Activated T-helper 1 cell treated with anti-CD3 and anti-CD28 coated beads, Interleukin-12 subunit alpha, Interleukin-12 subunit beta, Interleukin-2, Interleukin-4 antibody, amounts not matched to agents 30 ng/mL and 10 ng/mL and 1 ng/mL, durations not matched to agents 14 hours and 24 hours and 36 hours (primary cell): ENCODE measurements at regions not wholly inside any gene's neighbourhood (a gene's known extent, or its start where the extent isn't known, plus 50 kb on each side); places are given as distances from the start of the nearest gene placed in this dataset.
"Not testable (repeated sequence)": the region's sequence is repeated elsewhere in the genome, so short reads cannot be mapped to it uniquely, and the experiment has no call there.

Experiments
- DNase-seq: peaks from one replicate; pipeline ENCODE4 v3.0.0; 2021; ENCODE audit warnings: low spot score
- H3K27ac Mint-ChIP-seq: one replicate; pipeline ENCODE4 v1.8.0; 2021; ENCODE audit warnings: mild to moderate bottlenecking, mixed read lengths
- H3K27me3 Mint-ChIP-seq: one replicate; pipeline ENCODE4 v1.8.0; 2022; ENCODE audit warnings: mild to moderate bottlenecking, moderate library complexity, mixed read lengths; ENCODE audit not compliant: insufficient read depth
- H3K36me3 Mint-ChIP-seq: one replicate; pipeline ENCODE4 v1.8.0; 2021; ENCODE audit warnings: low read depth, mixed read lengths
- H3K4me1 Mint-ChIP-seq: one replicate; pipeline ENCODE4 v1.8.0; 2021; ENCODE audit warnings: low read depth, mixed read lengths
- H3K4me3 Mint-ChIP-seq: one replicate; pipeline ENCODE4 v1.8.0; 2021; ENCODE audit warnings: mild to moderate bottlenecking, moderate library complexity, mixed read lengths
- H3K9me3 Mint-ChIP-seq: one replicate; pipeline ENCODE4 v1.8.0; 2021; ENCODE audit warnings: mixed read lengths
- intact Hi-C: fragments of 100-400 bp; cut with micrococcal nuclease; formaldehyde crosslinking; loops from one replicate; pipeline ENCODE4 v1.15.1; 2024

GRCh38 chr9:78970375-78970774 lies 601.4 kb upstream of the TLE4 start:
- H3K9me3 Mint-ChIP-seq: no peaks in the 10 kb centered on the region
- H3K4me1 Mint-ChIP-seq: no peaks in the 10 kb centered on the region
- H3K27me3 Mint-ChIP-seq: no peaks in the 10 kb centered on the region
- intact Hi-C loops: no loop called here
- H3K27ac Mint-ChIP-seq: no peak overlapping the region
- no peaks in the 10 kb centered on the region for H3K36me3 Mint-ChIP-seq
- no peak overlapping the region for H3K4me3 Mint-ChIP-seq
- DNase-seq: no peak

- Mint-ChIP-seq H3K36me3 (no peaks in the 10 kb centered on the region), H3K4me1 (no peaks in the 10 kb centered on the region), H3K27ac (no peak overlapping the region), H3K27me3 (no peaks in the 10 kb centered on the region), H3K9me3 (no peaks in the 10 kb centered on the region), H3K4me3 (no peak overlapping the region)
- intact Hi-C loops: no loop called here
- DNase-seq: no peak
Observed at GRCh38 chr9:78971540-78971939, 600.2 kb upstream of the TLE4 start.

- intact Hi-C loops: no loop called here
- H3K36me3 Mint-ChIP-seq: no peaks in the 10 kb centered on the region
- H3K4me1 Mint-ChIP-seq: no peaks in the 10 kb centered on the region
- no peak overlapping the region for H3K4me3 Mint-ChIP-seq
- no peaks in the 10 kb centered on the region for H3K27me3 Mint-ChIP-seq
- no peaks in the 10 kb centered on the region for H3K9me3 Mint-ChIP-seq
- H3K27ac Mint-ChIP-seq: no peak overlapping the region
- DNase-seq: no peak
Observed at GRCh38 chr9:78972303-78972999, 599.3 kb upstream of the TLE4 start.

GRCh38 chr9:78973907-78974306 lies 597.9 kb upstream of the TLE4 start:
- DNase-seq: no peak
- H3K4me3 Mint-ChIP-seq: no peak overlapping the region
- intact Hi-C loops: no loop called here

GRCh38 chr9:78982849-78983248 lies 588.9 kb upstream of the TLE4 start:
- intact Hi-C loops: no loop called here
- no peaks in the 10 kb centered on the region for H3K27me3 Mint-ChIP-seq
- no peak overlapping the region for H3K27ac Mint-ChIP-seq
- H3K36me3 Mint-ChIP-seq: no peaks in the 10 kb centered on the region
- no peaks in the 10 kb centered on the region for H3K9me3 Mint-ChIP-seq
- H3K4me1 Mint-ChIP-seq: no peaks in the 10 kb centered on the region
- DNase-seq: no peak
- H3K4me3 Mint-ChIP-seq: no peak overlapping the region

More at GRCh38 chr9:78973907-78974306, 597.9 kb upstream of the TLE4 start:
- Mint-ChIP-seq H3K27me3 (no peaks in the 10 kb centered on the region), H3K9me3 (no peaks in the 10 kb centered on the region), H3K27ac (no peak overlapping the region), H3K4me1 (no peaks in the 10 kb centered on the region), H3K36me3 (no peaks in the 10 kb centered on the region)

GRCh38 chr9:78985084-78985738 lies 586.6 kb upstream of the TLE4 start:
- intact Hi-C loops: no loop called here
- no peaks in the 10 kb centered on the region for H3K27me3 Mint-ChIP-seq
- no peaks in the 10 kb centered on the region for H3K9me3 Mint-ChIP-seq
- no peaks in the 10 kb centered on the region for H3K36me3 Mint-ChIP-seq
- H3K4me1 Mint-ChIP-seq: no peaks in the 10 kb centered on the region
- DNase-seq: no peak
- no peak overlapping the region for H3K27ac Mint-ChIP-seq
- H3K4me3 Mint-ChIP-seq: no peak overlapping the region

GRCh38 chr9:78986446-78986845 lies 585.3 kb upstream of the TLE4 start:
- Mint-ChIP-seq H3K36me3 (no peaks in the 10 kb centered on the region), H3K27ac (no peak overlapping the region), H3K9me3 (no peaks in the 10 kb centered on the region), H3K4me1 (no peaks in the 10 kb centered on the region), H3K27me3 (no peaks in the 10 kb centered on the region), H3K4me3 (no peak overlapping the region)
- intact Hi-C loops: no loop called here
- DNase-seq: no peak

GRCh38 chr9:78989031-78989658 lies 582.6 kb upstream of the TLE4 start:
- no peaks in the 10 kb centered on the region for H3K9me3 Mint-ChIP-seq
- H3K4me1 Mint-ChIP-seq: no peaks in the 10 kb centered on the region
- no peaks in the 10 kb centered on the region for H3K27me3 Mint-ChIP-seq
- DNase-seq: no peak
- no peak overlapping the region for H3K4me3 Mint-ChIP-seq
- H3K27ac Mint-ChIP-seq: no peak overlapping the region
- intact Hi-C loops: no loop called here
- no peaks in the 10 kb centered on the region for H3K36me3 Mint-ChIP-seq

GRCh38 chr9:78994471-78994870 lies 577.3 kb upstream of the TLE4 start:
- DNase-seq: no peak
- intact Hi-C loops: no loop called here
- Mint-ChIP-seq H3K27me3 (no peaks in the 10 kb centered on the region), H3K4me1 (no peaks in the 10 kb centered on the region), H3K36me3 (no peaks in the 10 kb centered on the region), H3K9me3 (no peaks in the 10 kb centered on the region), H3K4me3 (no peak overlapping the region), H3K27ac (no peak overlapping the region)

- H3K4me1 Mint-ChIP-seq, intact Hi-C loops, H3K27ac Mint-ChIP-seq, H3K36me3 Mint-ChIP-seq, H3K9me3 Mint-ChIP-seq, H3K4me3 Mint-ChIP-seq, H3K27me3 Mint-ChIP-seq, DNase-seq: not testable (repeated sequence)
Observed at GRCh38 chr9:78994974-78995373, 576.8 kb upstream of the TLE4 start.

- no peak for DNase-seq
- no peak overlapping the region for H3K4me3 Mint-ChIP-seq
- no peaks in the 10 kb centered on the region for H3K27me3 Mint-ChIP-seq
- H3K27ac Mint-ChIP-seq: no peak overlapping the region
- H3K4me1 Mint-ChIP-seq: no peaks in the 10 kb centered on the region
- H3K36me3 Mint-ChIP-seq: no peaks in the 10 kb centered on the region
- intact Hi-C loops: no loop called here
- no peaks in the 10 kb centered on the region for H3K9me3 Mint-ChIP-seq
Observed at GRCh38 chr9:78997296-78997695, 574.5 kb upstream of the TLE4 start.

GRCh38 chr9:79000230-79001002 lies 571.3 kb upstream of the TLE4 start:
- no peak for DNase-seq
- Mint-ChIP-seq H3K27ac (no peak overlapping the region), H3K27me3 (no peaks in the 10 kb centered on the region), H3K36me3 (no peaks in the 10 kb centered on the region), H3K9me3 (no peaks in the 10 kb centered on the region), H3K4me3 (no peak overlapping the region), H3K4me1 (no peaks in the 10 kb centered on the region)
- intact Hi-C loops: no loop called here

GRCh38 chr9:79001012-79001411 lies 570.8 kb upstream of the TLE4 start:
- no peak overlapping the region for H3K4me3 Mint-ChIP-seq
- no peaks in the 10 kb centered on the region for H3K9me3 Mint-ChIP-seq
- H3K4me1 Mint-ChIP-seq: no peaks in the 10 kb centered on the region
- peaks cover under 1% of the 10 kb centered on the region for H3K27me3 Mint-ChIP-seq
- no peak overlapping the region for H3K27ac Mint-ChIP-seq
- no peaks in the 10 kb centered on the region for H3K36me3 Mint-ChIP-seq
- DNase-seq: no peak
- intact Hi-C loops: no loop called here
